Memory B cell (primary cell): ENCODE measurements at regions not wholly inside any gene's neighbourhood (a gene's known extent, or its start where the extent isn't known, plus 50 kb on each side); places are given as distances from the start of the nearest gene placed in this dataset.

Experiments used
- ATAC-seq: fragments of 150-1000 bp; cut with Tn5 transposase; 2 replicates; pipeline ENCODE4 v1.10.0; 2021; ENCODE audit warnings: low read depth, mild to moderate bottlenecking, moderate library complexity
- DNase-seq, 2 donors: peaks; one replicate each; pipeline ENCODE4 v3.0.0; 2022; ENCODE audit warnings: low spot score in 2 of 2
- H3K27ac Mint-ChIP-seq: one replicate; pipeline ENCODE4 v1.8.0; 2022; ENCODE audit warnings: mild to moderate bottlenecking, moderate library complexity, mixed read lengths
- H3K27me3 Mint-ChIP-seq: one replicate; pipeline ENCODE4 v1.8.0; 2022; ENCODE audit warnings: mixed read lengths
- H3K36me3 Mint-ChIP-seq: one replicate; pipeline ENCODE4 v1.8.0; 2022; ENCODE audit warnings: mild to moderate bottlenecking, mixed read lengths
- H3K4me1 Mint-ChIP-seq: one replicate; pipeline ENCODE4 v1.8.0; 2022; ENCODE audit warnings: mixed read lengths
- H3K4me3 Mint-ChIP-seq: one replicate; pipeline ENCODE4 v1.8.0; 2022; ENCODE audit warnings: mild to moderate bottlenecking, moderate library complexity, mixed read lengths
- H3K9me3 Mint-ChIP-seq: one replicate; pipeline ENCODE4 v1.8.0; 2022; ENCODE audit warnings: mixed read lengths

DNA sequence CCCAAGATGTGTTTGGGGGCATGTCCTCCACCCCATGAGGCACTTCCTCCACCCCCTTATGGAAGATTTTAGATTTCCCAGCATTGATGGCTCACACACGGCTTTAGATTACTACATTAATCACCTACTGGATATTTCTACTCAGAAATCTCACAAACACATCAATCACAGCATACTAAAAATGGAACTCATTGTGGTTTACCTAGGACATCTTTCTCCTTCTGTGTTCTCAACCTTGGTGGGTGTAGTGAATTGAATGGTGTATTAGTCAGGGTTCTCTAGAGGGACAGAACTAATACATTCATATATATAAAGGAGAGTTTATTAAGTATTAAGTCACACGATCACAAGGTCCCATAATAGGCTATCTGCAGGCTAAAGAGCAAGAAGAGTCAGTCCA lies 82.1 kb upstream of the CYRIA start:
- ATAC-seq: no peak
- DNase-seq: no peak
- no peaks in the 10 kb centered on the region for H3K36me3 Mint-ChIP-seq
- H3K4me3 Mint-ChIP-seq: no peak overlapping the region
- no peaks in the 10 kb centered on the region for H3K9me3 Mint-ChIP-seq
- peaks cover 30% of the 10 kb centered on the region for H3K4me1 Mint-ChIP-seq
- H3K27ac Mint-ChIP-seq: no peak overlapping the region
- peaks cover 1% of the 10 kb centered on the region for H3K27me3 Mint-ChIP-seq

GRCh38 chr2:16747257-16747656 lies 81.6 kb upstream of the CYRIA start:
- Mint-ChIP-seq H3K4me3 (no peak overlapping the region), H3K9me3 (no peaks in the 10 kb centered on the region), H3K27ac (no peak overlapping the region), H3K36me3 (no peaks in the 10 kb centered on the region), H3K27me3 (peaks cover 1% of the 10 kb centered on the region), H3K4me1 (peaks cover 34% of the 10 kb centered on the region)
- DNase-seq (no peak), ATAC-seq (no peak)

GRCh38 chr2:16746833-16747232 lies 81.2 kb upstream of the CYRIA start:
- Mint-ChIP-seq H3K27ac (no peak overlapping the region), H3K9me3 (no peaks in the 10 kb centered on the region), H3K4me1 (peaks cover 34% of the 10 kb centered on the region), H3K36me3 (no peaks in the 10 kb centered on the region), H3K27me3 (peaks cover 1% of the 10 kb centered on the region), H3K4me3 (no peak overlapping the region)
- DNase-seq: no peak
- ATAC-seq: no peak

- Mint-ChIP-seq H3K4me1 (peaks cover 36% of the 10 kb centered on the region), H3K27ac (no peak overlapping the region), H3K9me3 (no peaks in the 10 kb centered on the region), H3K36me3 (no peaks in the 10 kb centered on the region), H3K27me3 (peaks cover 1% of the 10 kb centered on the region), H3K4me3 (no peak overlapping the region)
- no peak for ATAC-seq
- no peak for DNase-seq
Measured at GRCh38 chr2:16746329-16746728, 80.7 kb upstream of the CYRIA start.

GRCh38 chr2:16745466-16745865 lies 79.8 kb upstream of the CYRIA start:
- H3K4me3 Mint-ChIP-seq: no peak overlapping the region
- peaks cover 1% of the 10 kb centered on the region for H3K27me3 Mint-ChIP-seq
- no peaks in the 10 kb centered on the region for H3K9me3 Mint-ChIP-seq
- no peak for DNase-seq
- H3K4me1 Mint-ChIP-seq: peaks cover 36% of the 10 kb centered on the region
- no peak for ATAC-seq
- H3K27ac Mint-ChIP-seq: no peak overlapping the region
- H3K36me3 Mint-ChIP-seq: no peaks in the 10 kb centered on the region

DNA sequence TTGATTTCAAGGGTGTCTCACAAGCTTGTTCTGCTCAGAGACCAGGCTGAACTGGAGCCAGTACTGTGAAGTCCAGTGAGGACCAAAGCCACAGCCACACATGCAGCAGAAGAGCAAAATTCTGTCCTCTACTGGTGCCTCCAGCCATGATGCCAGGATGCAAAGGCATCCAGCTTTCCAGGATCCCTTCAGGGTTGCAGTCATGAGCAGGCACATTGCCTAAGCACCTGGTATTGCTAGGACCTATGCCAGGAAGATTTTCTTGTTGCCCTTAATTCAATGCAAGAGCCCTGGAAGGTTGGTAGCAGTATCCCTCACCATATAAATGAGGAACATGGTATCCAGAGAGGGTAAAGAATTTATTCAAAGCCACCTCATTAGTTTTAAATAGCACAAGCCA lies 78.9 kb upstream of the CYRIA start:
- peaks cover 1% of the 10 kb centered on the region for H3K27me3 Mint-ChIP-seq
- ATAC-seq (no peak), DNase-seq (no peak)
- H3K4me1 Mint-ChIP-seq: peaks cover 32% of the 10 kb centered on the region
- no peak overlapping the region for H3K4me3 Mint-ChIP-seq
- no peak overlapping the region for H3K27ac Mint-ChIP-seq
- no peaks in the 10 kb centered on the region for H3K36me3 Mint-ChIP-seq
- no peaks in the 10 kb centered on the region for H3K9me3 Mint-ChIP-seq

DNA sequence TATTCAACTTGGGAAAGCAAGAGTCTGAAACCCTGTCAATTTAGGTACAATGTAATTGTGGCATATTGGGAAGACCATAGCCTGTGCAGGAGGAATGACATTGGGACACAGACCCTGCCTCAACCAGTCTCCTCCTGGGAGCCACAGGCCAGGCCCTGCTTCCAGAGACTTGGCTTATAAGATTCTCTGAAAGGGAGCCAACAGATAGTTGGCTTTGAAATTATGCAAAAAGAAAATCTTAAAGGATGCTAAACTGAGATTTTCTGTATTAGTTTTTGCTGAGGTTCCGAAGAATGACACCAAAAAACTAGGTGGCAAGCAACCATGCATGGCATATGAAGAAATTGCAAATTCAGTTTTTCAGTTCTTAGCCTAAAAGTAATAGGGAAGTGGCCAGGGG lies 76.4 kb upstream of the CYRIA start:
- H3K9me3 Mint-ChIP-seq: no peaks in the 10 kb centered on the region
- DNase-seq: no peak
- ATAC-seq: peak; percentile 57
- H3K27me3 Mint-ChIP-seq: peaks cover 1% of the 10 kb centered on the region
- peaks cover 25% of the 10 kb centered on the region for H3K4me1 Mint-ChIP-seq
- H3K36me3 Mint-ChIP-seq: no peaks in the 10 kb centered on the region
- H3K4me3 Mint-ChIP-seq: peak overlapping the region; percentile 49
- H3K27ac Mint-ChIP-seq: no peak overlapping the region

DNA sequence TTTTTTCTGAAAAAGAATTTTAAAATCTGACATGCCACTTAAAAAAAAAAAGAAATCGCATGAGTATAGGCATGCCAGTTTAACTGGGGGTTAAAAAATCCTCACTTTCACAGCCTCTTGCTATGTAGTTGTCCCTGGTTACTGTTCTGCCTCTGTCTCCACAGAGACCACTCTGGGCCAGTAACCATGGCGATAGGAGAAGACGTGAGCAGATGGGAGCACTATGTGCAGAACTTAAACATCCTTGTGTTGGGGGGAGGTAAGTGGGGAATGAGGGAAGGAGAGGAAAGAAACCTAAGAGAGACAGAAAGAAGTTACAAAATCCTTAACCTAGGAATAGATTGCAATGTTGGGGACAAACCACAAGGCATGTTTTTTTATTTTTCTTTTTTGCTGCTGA lies 75.9 kb upstream of the CYRIA start:
- no peak overlapping the region for H3K4me3 Mint-ChIP-seq
- DNase-seq (no peak), ATAC-seq (no peak)
- H3K27me3 Mint-ChIP-seq: no peaks in the 10 kb centered on the region
- no peaks in the 10 kb centered on the region for H3K9me3 Mint-ChIP-seq
- H3K4me1 Mint-ChIP-seq: peaks cover 23% of the 10 kb centered on the region
- H3K36me3 Mint-ChIP-seq: no peaks in the 10 kb centered on the region
- H3K27ac Mint-ChIP-seq: no peak overlapping the region

- Mint-ChIP-seq H3K27me3 (no peaks in the 10 kb centered on the region), H3K27ac (no peak overlapping the region), H3K4me3 (no peak overlapping the region), H3K9me3 (no peaks in the 10 kb centered on the region), H3K36me3 (no peaks in the 10 kb centered on the region), H3K4me1 (peaks cover 17% of the 10 kb centered on the region)
- DNase-seq: no peak
- no peak for ATAC-seq
Measured at GRCh38 chr2:16739778-16740581, 74.3 kb upstream of the CYRIA start.

DNA sequence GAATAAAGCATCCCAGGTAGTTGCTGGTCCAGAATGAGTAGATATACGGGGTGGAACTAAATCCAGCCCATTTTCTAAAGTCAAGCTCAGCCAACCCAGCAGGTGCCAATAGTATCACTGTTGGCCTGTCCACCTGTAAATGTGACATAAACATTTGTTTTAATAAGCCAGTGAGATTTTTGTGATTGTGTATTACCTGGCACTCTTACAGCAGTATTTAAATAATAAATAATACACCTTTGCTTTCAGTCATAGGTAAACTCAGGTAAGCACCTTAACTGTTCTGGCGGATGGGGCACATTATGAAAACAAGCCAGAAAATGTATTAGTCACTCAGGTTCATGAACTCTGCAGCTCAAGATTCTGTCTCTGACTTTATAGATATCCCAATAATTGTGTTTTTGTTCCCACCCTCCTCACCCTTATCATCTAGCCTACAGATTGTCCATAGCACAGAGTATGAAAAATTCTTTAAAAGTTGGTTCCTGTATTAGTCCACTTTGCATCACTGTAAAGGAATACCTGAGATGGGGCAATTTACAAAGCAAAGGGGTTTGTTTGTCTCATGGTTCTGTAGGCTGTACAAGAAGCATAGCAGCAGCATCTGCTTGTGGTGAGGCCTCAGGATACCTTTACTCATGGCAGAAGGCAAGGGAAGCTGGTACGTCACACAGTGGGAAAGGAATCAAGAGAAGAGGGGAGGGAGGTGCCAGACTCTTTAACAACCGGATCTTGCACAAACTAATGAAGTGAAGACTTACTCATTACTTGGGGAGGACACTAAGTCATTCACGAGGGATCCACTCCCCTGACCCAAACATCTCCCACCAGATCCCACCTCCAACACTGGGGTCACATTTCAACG lies 73.0 kb upstream of the CYRIA start:
- ATAC-seq (no peak), DNase-seq (no peak)
- H3K4me1 Mint-ChIP-seq: peaks cover 12% of the 10 kb centered on the region
- H3K4me3 Mint-ChIP-seq: no peak overlapping the region
- H3K9me3 Mint-ChIP-seq: no peaks in the 10 kb centered on the region
- H3K27me3 Mint-ChIP-seq: no peaks in the 10 kb centered on the region
- no peak overlapping the region for H3K27ac Mint-ChIP-seq
- no peaks in the 10 kb centered on the region for H3K36me3 Mint-ChIP-seq

GRCh38 chr2:16737812-16738211 lies 72.2 kb upstream of the CYRIA start:
- DNase-seq (no peak), ATAC-seq (no peak)
- Mint-ChIP-seq H3K4me1 (peaks cover 12% of the 10 kb centered on the region), H3K27ac (no peak overlapping the region), H3K4me3 (no peak overlapping the region), H3K36me3 (no peaks in the 10 kb centered on the region), H3K9me3 (no peaks in the 10 kb centered on the region), H3K27me3 (no peaks in the 10 kb centered on the region)

DNA sequence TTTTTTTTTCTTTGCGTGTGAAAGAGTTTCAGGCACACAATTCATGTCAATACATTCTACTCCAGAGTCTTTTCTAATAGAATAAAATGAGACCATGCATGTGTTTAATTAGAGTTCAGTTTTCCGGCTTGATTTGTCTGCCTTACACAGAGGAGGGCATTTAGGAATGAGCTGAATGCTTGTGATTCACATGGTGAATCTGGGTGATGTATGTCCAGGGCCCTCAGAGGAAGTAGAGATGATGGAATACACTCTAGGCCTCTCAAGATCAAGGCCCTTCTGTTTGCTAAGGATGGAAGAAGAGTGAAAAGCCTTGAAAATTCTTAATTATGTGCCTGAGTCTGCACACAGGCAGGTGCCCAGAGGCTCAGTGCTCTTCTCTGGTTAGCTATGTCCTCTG lies 71.0 kb upstream of the CYRIA start:
- Mint-ChIP-seq H3K36me3 (no peaks in the 10 kb centered on the region), H3K27ac (no peak overlapping the region), H3K27me3 (no peaks in the 10 kb centered on the region), H3K9me3 (no peaks in the 10 kb centered on the region), H3K4me3 (no peak overlapping the region), H3K4me1 (peaks cover 6% of the 10 kb centered on the region)
- DNase-seq (no peak), ATAC-seq (no peak)

- Mint-ChIP-seq H3K36me3 (no peaks in the 10 kb centered on the region), H3K9me3 (no peaks in the 10 kb centered on the region), H3K4me1 (peaks cover 27% of the 10 kb centered on the region), H3K4me3 (peak overlapping the region; percentile 67), H3K27me3 (no peaks in the 10 kb centered on the region), H3K27ac (peak overlapping the region; percentile 90)
- DNase-seq: peak in 1 of 2 donors; percentile 44
- peak; percentile 96 for ATAC-seq
Measured at GRCh38 chr2:16729335-16729734, 63.7 kb upstream of the CYRIA start.

DNA sequence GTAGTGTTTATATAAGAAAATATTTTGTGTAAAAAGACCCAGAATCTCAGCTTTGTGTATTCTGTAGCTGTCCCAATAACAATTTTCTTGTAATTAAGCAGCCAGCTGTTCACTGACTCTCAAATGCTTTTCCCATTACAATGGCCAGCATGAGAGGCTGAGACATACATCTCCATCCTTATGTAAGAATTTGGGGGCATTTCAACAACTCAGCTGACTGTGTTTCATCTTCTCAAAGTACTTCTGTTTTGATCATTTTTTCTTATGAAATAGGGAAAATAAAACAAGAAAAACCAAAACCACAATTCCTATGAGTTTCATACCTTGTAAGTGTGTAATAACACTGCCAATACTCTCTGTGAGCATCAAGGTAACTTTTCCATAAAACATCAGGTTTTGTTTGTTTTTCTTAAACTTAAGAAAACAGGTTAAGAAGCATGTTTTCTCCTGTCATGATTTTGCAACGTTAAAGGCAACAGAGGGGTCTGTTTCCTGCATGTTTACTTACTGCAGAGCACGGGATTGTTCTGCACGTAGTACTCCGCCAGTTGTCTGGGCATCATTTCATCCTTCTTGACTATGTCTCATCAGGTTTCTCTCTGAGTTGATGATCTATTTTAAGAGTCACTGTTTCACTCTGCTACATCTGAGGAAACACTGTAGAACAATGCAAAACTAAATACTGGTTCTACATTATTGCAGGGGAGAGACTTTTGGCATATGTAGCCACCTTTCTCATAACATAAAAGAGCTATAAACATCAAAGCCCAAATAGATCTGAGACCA lies 62.9 kb upstream of the CYRIA start:
- peak overlapping the region; percentile 67 for H3K4me3 Mint-ChIP-seq
- peak overlapping the region; percentile 90 for H3K27ac Mint-ChIP-seq
- no peaks in the 10 kb centered on the region for H3K27me3 Mint-ChIP-seq

More for the DNA sequence above, 62.9 kb upstream of the CYRIA start:
- no peaks in the 10 kb centered on the region for H3K36me3 Mint-ChIP-seq
- no peaks in the 10 kb centered on the region for H3K9me3 Mint-ChIP-seq
- H3K4me1 Mint-ChIP-seq: peaks cover 28% of the 10 kb centered on the region
- ATAC-seq (peak; percentile 23), DNase-seq (no peak)
